ENCODE measurements at regions not wholly inside any gene's neighbourhood (a gene's known extent, or its start where the extent isn't known, plus 50 kb on each side); places are given as distances from the start of the nearest gene placed in this dataset.

- Histone ChIP-seq H2AFZ (ENCODE audit: low read depth, low read length, poor library complexity, severe bottlenecking) (no peak overlapping the region), H3K9me3 (ENCODE audit: control insufficient read depth in 1 of 2, insufficient read depth in 1 of 2, low read depth in 1 of 2, low read length in 2 of 2) (peaks cover 0 to 11% of the 10 kb centered on the region in 2 experiments; a peak in 2 of 4 replicates), H3K9ac (ENCODE audit: low read length) (no peak overlapping the region), H3K4me2 (ENCODE audit: low read length) (no peak overlapping the region), H3K36me3 (ENCODE audit: control insufficient read depth in 1 of 2, insufficient read depth in 2 of 2, low read length in 2 of 2) (no peaks in the 10 kb centered on the region), H3K4me1 (ENCODE audit: control insufficient read depth in 1 of 2, insufficient read depth in 2 of 2, low read length in 2 of 2) (no peaks in the 10 kb centered on the region), H3K4me3 (replicated peaks in 1 of 2; ENCODE audit: low read depth in 1 of 2, low read length in 2 of 2) (no peak overlapping the region), H3K79me2 (ENCODE audit: insufficient read depth, low read length) (no peaks in the 10 kb centered on the region), H4K20me1 (ENCODE audit: insufficient read depth) (no peaks in the 10 kb centered on the region), H3K9me2 (ENCODE audit: insufficient read depth) (no peaks in the 10 kb centered on the region), H3K27ac (ENCODE audit: low read depth, low read length) (no peak overlapping the region), H3K27me3 (ENCODE audit: insufficient read depth, low read length) (no peaks in the 10 kb centered on the region)
- intact Hi-C loops (cut with micrococcal nuclease), result no loop called here
- ChIA-PET POLR2A (no interaction called here), CTCF (no interaction called here), RAD21 (ENCODE audit: low non-redundant PET in 1 of 2, low total read pairs in 2 of 2, uncharacterized antibody in 2 of 2, unreplicated experiment in 2 of 2) (no interaction called here)
- BruUV-seq (replicated peaks), result no TSS peak
- TF ChIP-seq POLR2A (IDR thresholded peaks at IDR 0.05; ENCODE audit: borderline replicate concordance, extremely low read depth, insufficient read depth, insufficient read length) (no peak), FOSL1 (IDR thresholded peaks at IDR 0.05; ENCODE audit: low read depth) (no peak), ZFX (IDR thresholded peaks at IDR 0.05) (no peak), JUND (IDR thresholded peaks at IDR 0.05) (no peak), CBX3 (IDR thresholded peaks at IDR 0.05; ENCODE audit: low read depth) (no peak), RAD21 (IDR thresholded peaks at IDR 0.05; ENCODE audit: low read depth) (no peak), SP1 (IDR thresholded peaks at IDR 0.05; ENCODE audit: low read depth) (no peak), EZH2 (IDR thresholded peaks at IDR 0.05) (no peak), EZH2phosphoT487 (IDR thresholded peaks at IDR 0.05; ENCODE audit: borderline replicate concordance) (no peak), SRF (IDR thresholded peaks at IDR 0.05; ENCODE audit: low read depth) (no peak), SIN3A (IDR thresholded peaks at IDR 0.05; ENCODE audit: low read depth) (no peak)
- TF ChIP-seq, protein P1, sequence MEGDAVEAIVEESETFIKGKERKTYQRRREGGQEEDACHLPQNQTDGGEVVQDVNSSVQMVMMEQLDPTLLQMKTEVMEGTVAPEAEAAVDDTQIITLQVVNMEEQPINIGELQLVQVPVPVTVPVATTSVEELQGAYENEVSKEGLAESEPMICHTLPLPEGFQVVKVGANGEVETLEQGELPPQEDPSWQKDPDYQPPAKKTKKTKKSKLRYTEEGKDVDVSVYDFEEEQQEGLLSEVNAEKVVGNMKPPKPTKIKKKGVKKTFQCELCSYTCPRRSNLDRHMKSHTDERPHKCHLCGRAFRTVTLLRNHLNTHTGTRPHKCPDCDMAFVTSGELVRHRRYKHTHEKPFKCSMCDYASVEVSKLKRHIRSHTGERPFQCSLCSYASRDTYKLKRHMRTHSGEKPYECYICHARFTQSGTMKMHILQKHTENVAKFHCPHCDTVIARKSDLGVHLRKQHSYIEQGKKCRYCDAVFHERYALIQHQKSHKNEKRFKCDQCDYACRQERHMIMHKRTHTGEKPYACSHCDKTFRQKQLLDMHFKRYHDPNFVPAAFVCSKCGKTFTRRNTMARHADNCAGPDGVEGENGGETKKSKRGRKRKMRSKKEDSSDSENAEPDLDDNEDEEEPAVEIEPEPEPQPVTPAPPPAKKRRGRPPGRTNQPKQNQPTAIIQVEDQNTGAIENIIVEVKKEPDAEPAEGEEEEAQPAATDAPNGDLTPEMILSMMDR (IDR thresholded peaks at IDR 0.05 in 2 of 3, conservative IDR thresholded peaks at IDR 0.05 in 1 of 3; ENCODE audit: borderline replicate concordance in 1 of 3, insufficient read depth in 1 of 3, low read depth in 2 of 3, low read length in 2 of 3), result no peak
- TF ChIP-seq, protein P2, sequence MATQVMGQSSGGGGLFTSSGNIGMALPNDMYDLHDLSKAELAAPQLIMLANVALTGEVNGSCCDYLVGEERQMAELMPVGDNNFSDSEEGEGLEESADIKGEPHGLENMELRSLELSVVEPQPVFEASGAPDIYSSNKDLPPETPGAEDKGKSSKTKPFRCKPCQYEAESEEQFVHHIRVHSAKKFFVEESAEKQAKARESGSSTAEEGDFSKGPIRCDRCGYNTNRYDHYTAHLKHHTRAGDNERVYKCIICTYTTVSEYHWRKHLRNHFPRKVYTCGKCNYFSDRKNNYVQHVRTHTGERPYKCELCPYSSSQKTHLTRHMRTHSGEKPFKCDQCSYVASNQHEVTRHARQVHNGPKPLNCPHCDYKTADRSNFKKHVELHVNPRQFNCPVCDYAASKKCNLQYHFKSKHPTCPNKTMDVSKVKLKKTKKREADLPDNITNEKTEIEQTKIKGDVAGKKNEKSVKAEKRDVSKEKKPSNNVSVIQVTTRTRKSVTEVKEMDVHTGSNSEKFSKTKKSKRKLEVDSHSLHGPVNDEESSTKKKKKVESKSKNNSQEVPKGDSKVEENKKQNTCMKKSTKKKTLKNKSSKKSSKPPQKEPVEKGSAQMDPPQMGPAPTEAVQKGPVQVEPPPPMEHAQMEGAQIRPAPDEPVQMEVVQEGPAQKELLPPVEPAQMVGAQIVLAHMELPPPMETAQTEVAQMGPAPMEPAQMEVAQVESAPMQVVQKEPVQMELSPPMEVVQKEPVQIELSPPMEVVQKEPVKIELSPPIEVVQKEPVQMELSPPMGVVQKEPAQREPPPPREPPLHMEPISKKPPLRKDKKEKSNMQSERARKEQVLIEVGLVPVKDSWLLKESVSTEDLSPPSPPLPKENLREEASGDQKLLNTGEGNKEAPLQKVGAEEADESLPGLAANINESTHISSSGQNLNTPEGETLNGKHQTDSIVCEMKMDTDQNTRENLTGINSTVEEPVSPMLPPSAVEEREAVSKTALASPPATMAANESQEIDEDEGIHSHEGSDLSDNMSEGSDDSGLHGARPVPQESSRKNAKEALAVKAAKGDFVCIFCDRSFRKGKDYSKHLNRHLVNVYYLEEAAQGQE (IDR thresholded peaks at IDR 0.05; ENCODE audit: low read depth), result no peak
- ATAC-seq (no peak), DNase-seq (ENCODE audit: low read depth, low spot score) (no peak)
Observed at GRCh38 chr10:36170943-36171501, 528.9 kb upstream of the FZD8 start.
